CD14-positive monocyte (primary cell): ENCODE measurements at regions not wholly inside any gene's neighbourhood (a gene's known extent, or its start where the extent isn't known, plus 50 kb on each side); places are given as distances from the start of the nearest gene placed in this dataset.

ENCODE experiments used
- DNase-seq, 3 donors: peaks; one replicate each; pipeline ENCODE4 v3.0.0-alpha.2; 2011 to 2022
- H2AFZ ChIP-seq: 2 replicates; pipeline ENCODE4 v1.6.0; 2012; ENCODE audit warnings: mild to moderate bottlenecking, low read depth, low read length, inconsistent platforms; ENCODE audit not compliant: insufficient read depth, poor library complexity, severe bottlenecking
- H3K27ac ChIP-seq, 2 donors: 1 replicate in 1 of 2; 2 replicates in 1 of 2; pipeline ENCODE4 v1.5.1; 2012 to 2013; ENCODE audit warnings: low read length in 2 of 2, control low read depth in 1 of 2, inconsistent platforms in 1 of 2, low read depth in 1 of 2, mild to moderate bottlenecking in 1 of 2
- H3K27me3 ChIP-seq, 2 donors: one replicate each; pipeline versions ENCODE4 v1.6.0 to v1.6.1; 2011 to 2013; ENCODE audit warnings: low read length in 2 of 2; ENCODE audit not compliant: control insufficient read depth in 2 of 2, insufficient read depth in 2 of 2
- H3K36me3 ChIP-seq, 2 donors: replicated peaks in 1 of 2; 1 replicate in 1 of 2; 2 replicates in 1 of 2; pipeline versions ENCODE4 v1.5.1 to v1.6.1; 2012 to 2013; ENCODE audit warnings: low read length in 2 of 2, control low read depth in 1 of 2, inconsistent platforms in 1 of 2, mild to moderate bottlenecking in 1 of 2; ENCODE audit not compliant: insufficient read depth in 2 of 2, control insufficient read depth in 1 of 2
- H3K4me1 ChIP-seq, 2 donors: 1 replicate in 1 of 2; 2 replicates in 1 of 2; pipeline versions ENCODE4 v1.5.1 to v1.6.1; 2012 to 2013; ENCODE audit warnings: low read length in 2 of 2, control low read depth in 1 of 2, inconsistent platforms in 1 of 2, mild to moderate bottlenecking in 1 of 2, moderate library complexity in 1 of 2; ENCODE audit not compliant: insufficient read depth in 2 of 2, control insufficient read depth in 1 of 2
- H3K4me2 ChIP-seq: replicated peaks from 2 replicates; pipeline ENCODE3; 2012; ENCODE audit warnings: low read length, moderate library complexity, mild to moderate bottlenecking; ENCODE audit not compliant: poor library complexity, severe bottlenecking; ENCODE audit errors: extremely low read depth
- H3K4me3 ChIP-seq, 3 experiments: fragments of 200-600 bp in 1 of 3; sonication (generic) in 1 of 3; replicated peaks in 1 of 3; 1 replicate in 2 of 3; 2 replicates in 1 of 3; pipeline ENCODE4 v1.5.1; 2011 to 2013; ENCODE audit warnings: low read length in 3 of 3, mild to moderate bottlenecking in 3 of 3, control low read depth in 2 of 3, low read depth in 2 of 3, inconsistent platforms in 1 of 3, moderate library complexity in 1 of 3
- H3K79me2 ChIP-seq: 2 replicates; pipeline ENCODE4 v1.6.0; 2012; ENCODE audit warnings: mild to moderate bottlenecking, control low read depth, inconsistent platforms, low read length, moderate library complexity; ENCODE audit not compliant: insufficient read depth
- H3K9ac ChIP-seq: 2 replicates; pipeline ENCODE4 v1.6.0; 2017; ENCODE audit warnings: low read length, mild to moderate bottlenecking; ENCODE audit not compliant: insufficient read depth, poor library complexity, severe bottlenecking
- H3K9me3 ChIP-seq, 2 donors: replicated peaks in 1 of 2; 1 replicate in 1 of 2; 2 replicates in 1 of 2; pipeline versions ENCODE4 v1.5.1 to v1.6.1; 2012 to 2013; ENCODE audit warnings: low read length in 2 of 2, control low read depth in 1 of 2; ENCODE audit not compliant: control insufficient read depth in 1 of 2, insufficient read depth in 1 of 2
- H4K20me1 ChIP-seq: 2 replicates; pipeline ENCODE4 v1.6.0; 2012; ENCODE audit warnings: mild to moderate bottlenecking, low read length, control low read depth, moderate library complexity; ENCODE audit not compliant: insufficient read depth
- H3K27ac Mint-ChIP-seq, 7 donors: one replicate each; pipeline ENCODE4 v1.8.0; 2020; ENCODE audit warnings: mild to moderate bottlenecking in 7 of 7, mixed read lengths in 7 of 7, moderate library complexity in 6 of 7, inconsistent platforms in 2 of 7
- H3K27me3 Mint-ChIP-seq, 3 donors: one replicate each; pipeline ENCODE4 v1.8.0; 2021 to 2022; ENCODE audit warnings: low read depth in 3 of 3, mild to moderate bottlenecking in 3 of 3, mixed read lengths in 3 of 3, moderate library complexity in 3 of 3, inconsistent platforms in 1 of 3
- H3K36me3 Mint-ChIP-seq, 2 donors: one replicate each; pipeline ENCODE4 v1.8.0; 2020; ENCODE audit warnings: mixed read lengths in 2 of 2, inconsistent platforms in 1 of 2, mild to moderate bottlenecking in 1 of 2
- H3K4me1 Mint-ChIP-seq: one replicate; pipeline ENCODE4 v1.8.0; 2020; ENCODE audit warnings: mild to moderate bottlenecking, mixed read lengths
- H3K4me3 Mint-ChIP-seq, 2 donors: one replicate each; pipeline ENCODE4 v1.8.0; 2020; ENCODE audit warnings: mild to moderate bottlenecking in 2 of 2, mixed read lengths in 2 of 2, moderate library complexity in 1 of 2
- H3K9me3 Mint-ChIP-seq, 7 donors: one replicate each; pipeline ENCODE4 v1.8.0; 2020 to 2022; ENCODE audit warnings: mixed read lengths in 7 of 7, mild to moderate bottlenecking in 6 of 7, moderate library complexity in 6 of 7, inconsistent platforms in 2 of 7
- WGBS: methylation state at CpG from one replicate; pipeline ENCODE4 v1.1.5; 2013; ENCODE audit warnings: missing lambda C conversion rate; ENCODE audit not compliant: insufficient coverage; 5-methylcytosine and 5-hydroxymethylcytosine counted together
- intact Hi-C, 2 donors: fragments of 100-400 bp; cut with micrococcal nuclease; formaldehyde crosslinking; loops; one replicate each; pipeline versions ENCODE4 v1.15.0 to v1.15.1; 2023
- TF ChIP-seq, protein P1 (sequence below): fragments of 200-600 bp; IDR thresholded peaks from one replicate; pipeline ENCODE4 v1.8.0; 2022; ENCODE audit warnings: antibody characterized with exemption, mild to moderate bottlenecking

DNA sequence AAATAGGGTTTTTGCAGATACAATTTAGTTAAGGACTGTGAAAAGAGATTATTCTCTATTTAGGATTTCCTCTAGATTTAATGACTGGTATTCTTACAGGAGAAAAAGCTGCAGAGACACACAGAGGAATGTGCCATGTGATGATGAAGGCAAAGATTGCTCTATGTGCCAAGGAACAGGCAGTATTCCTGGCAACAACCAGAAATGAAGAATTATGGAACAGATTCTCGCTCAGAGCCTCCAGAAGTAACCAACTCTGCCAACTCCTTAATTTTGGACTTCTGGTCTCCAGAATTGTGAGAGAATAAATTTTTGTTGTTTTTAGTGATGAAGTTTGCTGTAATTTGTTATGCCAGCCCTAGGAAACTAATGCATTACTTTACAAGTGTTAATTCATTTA is 307.6 kb upstream of the SEMA3A start:
- Mint-ChIP-seq H3K27me3 (peaks cover 0 to 2% (median 0%) of the 10 kb centered on the region in 3 donors), H3K4me1 (no peaks in the 10 kb centered on the region), H3K9me3 (peaks cover 0 to 4% (median 0%) of the 10 kb centered on the region in 7 donors), H3K27ac (no peak overlapping the region), H3K4me3 (no peak overlapping the region), H3K36me3 (no peaks in the 10 kb centered on the region)
- no peak overlapping the region for H3K9ac ChIP-seq
- no peaks in the 10 kb centered on the region for H3K4me1 ChIP-seq
- no peak overlapping the region for H2AFZ ChIP-seq
- H3K9me3 ChIP-seq = no peaks in the 10 kb centered on the region
- no peak overlapping the region for H3K4me3 ChIP-seq
- H3K36me3 ChIP-seq = no peaks in the 10 kb centered on the region
- no peak overlapping the region for H3K27ac ChIP-seq
- H3K27me3 ChIP-seq = no peaks in the 10 kb centered on the region
- TF ChIP-seq, protein P1, sequence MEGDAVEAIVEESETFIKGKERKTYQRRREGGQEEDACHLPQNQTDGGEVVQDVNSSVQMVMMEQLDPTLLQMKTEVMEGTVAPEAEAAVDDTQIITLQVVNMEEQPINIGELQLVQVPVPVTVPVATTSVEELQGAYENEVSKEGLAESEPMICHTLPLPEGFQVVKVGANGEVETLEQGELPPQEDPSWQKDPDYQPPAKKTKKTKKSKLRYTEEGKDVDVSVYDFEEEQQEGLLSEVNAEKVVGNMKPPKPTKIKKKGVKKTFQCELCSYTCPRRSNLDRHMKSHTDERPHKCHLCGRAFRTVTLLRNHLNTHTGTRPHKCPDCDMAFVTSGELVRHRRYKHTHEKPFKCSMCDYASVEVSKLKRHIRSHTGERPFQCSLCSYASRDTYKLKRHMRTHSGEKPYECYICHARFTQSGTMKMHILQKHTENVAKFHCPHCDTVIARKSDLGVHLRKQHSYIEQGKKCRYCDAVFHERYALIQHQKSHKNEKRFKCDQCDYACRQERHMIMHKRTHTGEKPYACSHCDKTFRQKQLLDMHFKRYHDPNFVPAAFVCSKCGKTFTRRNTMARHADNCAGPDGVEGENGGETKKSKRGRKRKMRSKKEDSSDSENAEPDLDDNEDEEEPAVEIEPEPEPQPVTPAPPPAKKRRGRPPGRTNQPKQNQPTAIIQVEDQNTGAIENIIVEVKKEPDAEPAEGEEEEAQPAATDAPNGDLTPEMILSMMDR = no peak
- no peak for DNase-seq
- no CpG with 5 or more reads among the region's 1 CpG for WGBS
- intact Hi-C loops = no loop called here
- no peaks in the 10 kb centered on the region for H3K79me2 ChIP-seq
- H4K20me1 ChIP-seq = no peaks in the 10 kb centered on the region
- no peak overlapping the region for H3K4me2 ChIP-seq

DNA sequence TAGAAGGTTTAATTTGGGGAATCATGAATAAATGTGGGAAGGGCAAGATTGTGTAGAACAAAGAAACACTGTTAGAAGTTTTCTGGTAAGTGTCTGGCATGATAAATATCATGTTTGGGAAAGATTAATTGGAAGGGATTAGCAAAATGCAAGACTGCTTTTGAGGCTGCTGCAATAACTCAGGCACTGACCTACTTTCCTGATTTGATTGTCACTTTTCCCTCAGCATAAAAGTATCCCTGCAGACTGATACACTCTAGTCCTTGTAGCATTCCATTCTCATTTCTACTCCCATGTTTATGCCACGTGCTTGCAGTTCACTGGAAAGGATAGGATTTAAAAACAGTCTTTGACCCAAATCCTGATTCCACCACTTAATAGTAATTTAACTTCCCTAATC is 303.3 kb upstream of the SEMA3A start:
- no peak overlapping the region for H3K27ac Mint-ChIP-seq
- no peak overlapping the region for H3K4me3 ChIP-seq
- H4K20me1 ChIP-seq = no peaks in the 10 kb centered on the region
- no peak overlapping the region for H3K9ac ChIP-seq
- H3K36me3 ChIP-seq = no peaks in the 10 kb centered on the region
- H3K4me1 ChIP-seq = no peaks in the 10 kb centered on the region
- intact Hi-C loops = no loop called here
- H3K27me3 ChIP-seq = no peaks in the 10 kb centered on the region
- H3K27ac ChIP-seq = no peak overlapping the region
- DNase-seq = no peak
- no peaks in the 10 kb centered on the region for H3K9me3 ChIP-seq
- peaks cover 0 to 2% (median 0%) of the 10 kb centered on the region in 7 donors for H3K9me3 Mint-ChIP-seq
- H3K79me2 ChIP-seq = no peaks in the 10 kb centered on the region
- H3K36me3 Mint-ChIP-seq = no peaks in the 10 kb centered on the region
- H3K27me3 Mint-ChIP-seq = peaks cover 0 to under 1% (median 0%) of the 10 kb centered on the region in 3 donors
- no peak overlapping the region for H3K4me3 Mint-ChIP-seq
- no peak overlapping the region for H2AFZ ChIP-seq
- no peaks in the 10 kb centered on the region for H3K4me1 Mint-ChIP-seq
- 67% methylated on average over 1 of the region's 1 CpG for WGBS
- no peak overlapping the region for H3K4me2 ChIP-seq
- TF ChIP-seq, protein P1 = no peak
